ENCODE measurements at regions not wholly inside any gene's neighbourhood (a gene's known extent, or its start where the extent isn't known, plus 50 kb on each side); places are given as distances from the start of the nearest gene placed in this dataset.

GRCh38 chr14:65826946-65827345 is 414.4 kb downstream of the FUT8 start:
- TF ChIP-seq CTCF (IDR thresholded peaks at IDR 0.05; ENCODE audit: low read depth, low read length) (no peak), EZH2phosphoT487 (IDR thresholded peaks at IDR 0.05; ENCODE audit: low read depth) (no peak)
